PFSK-1 (cell line): ENCODE measurements at regions not wholly inside any gene's neighbourhood (a gene's known extent, or its start where the extent isn't known, plus 50 kb on each side); places are given as distances from the start of the nearest gene placed in this dataset.

Experiments
- SIN3A ChIP-seq: IDR thresholded peaks from 2 replicates; pipeline ENCODE4 v1.6.1; 2012; ENCODE audit warnings: mild to moderate bottlenecking, low read length, moderate library complexity, borderline replicate concordance; ENCODE audit not compliant: insufficient read depth
- TAF1 ChIP-seq: IDR thresholded peaks from 2 replicates; pipeline ENCODE4 v1.6.1; 2012; ENCODE audit warnings: low read length, control low read depth, borderline replicate concordance; ENCODE audit not compliant: insufficient read depth
- TF ChIP-seq, protein P1 (sequence below), 2 experiments: IDR thresholded peaks; 2 replicates each; pipeline versions ENCODE4 v1.6.1 to v1.8.0; 2011 to 2012; ENCODE audit warnings: low read depth in 2 of 2, low read length in 2 of 2, control low read depth in 1 of 2, inconsistent platforms in 1 of 2, mild to moderate bottlenecking in 1 of 2, moderate library complexity in 1 of 2; ENCODE audit not compliant: insufficient read depth in 1 of 2

DNA sequence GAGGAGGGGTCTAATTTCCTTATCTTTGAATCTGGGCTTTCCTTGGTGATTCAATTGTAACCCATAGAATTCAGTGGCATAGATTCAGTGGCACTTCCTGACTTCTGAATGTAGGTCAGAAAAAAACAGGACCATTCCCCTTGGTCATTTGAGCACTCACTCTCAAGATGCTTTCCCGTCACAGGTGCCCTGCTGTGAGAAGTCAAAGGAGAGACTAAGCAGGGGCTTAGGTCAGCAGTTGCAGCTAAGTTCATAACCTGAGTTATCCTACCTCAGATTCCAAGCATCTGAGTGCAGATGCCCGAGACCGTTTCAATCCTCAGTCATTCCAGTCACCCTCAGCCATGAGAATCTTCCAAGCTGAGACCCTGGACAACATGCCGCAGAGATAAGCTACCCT, 506.6 kb downstream of the FRK start:
- TF ChIP-seq, protein P1, sequence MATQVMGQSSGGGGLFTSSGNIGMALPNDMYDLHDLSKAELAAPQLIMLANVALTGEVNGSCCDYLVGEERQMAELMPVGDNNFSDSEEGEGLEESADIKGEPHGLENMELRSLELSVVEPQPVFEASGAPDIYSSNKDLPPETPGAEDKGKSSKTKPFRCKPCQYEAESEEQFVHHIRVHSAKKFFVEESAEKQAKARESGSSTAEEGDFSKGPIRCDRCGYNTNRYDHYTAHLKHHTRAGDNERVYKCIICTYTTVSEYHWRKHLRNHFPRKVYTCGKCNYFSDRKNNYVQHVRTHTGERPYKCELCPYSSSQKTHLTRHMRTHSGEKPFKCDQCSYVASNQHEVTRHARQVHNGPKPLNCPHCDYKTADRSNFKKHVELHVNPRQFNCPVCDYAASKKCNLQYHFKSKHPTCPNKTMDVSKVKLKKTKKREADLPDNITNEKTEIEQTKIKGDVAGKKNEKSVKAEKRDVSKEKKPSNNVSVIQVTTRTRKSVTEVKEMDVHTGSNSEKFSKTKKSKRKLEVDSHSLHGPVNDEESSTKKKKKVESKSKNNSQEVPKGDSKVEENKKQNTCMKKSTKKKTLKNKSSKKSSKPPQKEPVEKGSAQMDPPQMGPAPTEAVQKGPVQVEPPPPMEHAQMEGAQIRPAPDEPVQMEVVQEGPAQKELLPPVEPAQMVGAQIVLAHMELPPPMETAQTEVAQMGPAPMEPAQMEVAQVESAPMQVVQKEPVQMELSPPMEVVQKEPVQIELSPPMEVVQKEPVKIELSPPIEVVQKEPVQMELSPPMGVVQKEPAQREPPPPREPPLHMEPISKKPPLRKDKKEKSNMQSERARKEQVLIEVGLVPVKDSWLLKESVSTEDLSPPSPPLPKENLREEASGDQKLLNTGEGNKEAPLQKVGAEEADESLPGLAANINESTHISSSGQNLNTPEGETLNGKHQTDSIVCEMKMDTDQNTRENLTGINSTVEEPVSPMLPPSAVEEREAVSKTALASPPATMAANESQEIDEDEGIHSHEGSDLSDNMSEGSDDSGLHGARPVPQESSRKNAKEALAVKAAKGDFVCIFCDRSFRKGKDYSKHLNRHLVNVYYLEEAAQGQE (IDR thresholded peaks at IDR 0.05; ENCODE audit: insufficient read depth in 1 of 2, low read depth in 2 of 2, low read length in 2 of 2) = no peak
- TF ChIP-seq SIN3A (no peak), TAF1 (no peak)
